Esophagus squamous epithelium (tissue), 5 donors: ENCODE measurements at regions not wholly inside any gene's neighbourhood (a gene's known extent, or its start where the extent isn't known, plus 50 kb on each side); places are given as distances from the start of the nearest gene placed in this dataset.

Experiments
- DNase-seq: peaks from one replicate; lab custom pipeline; 2025; lab: John Stamatoyannopoulos, UW
- H3K27ac ChIP-seq, 4 donors: fragments of 200-600 bp; sonication (generic); one replicate each; pipeline ENCODE4 v1.5.1; 2016 to 2019; ENCODE audit warnings: mild to moderate bottlenecking in 1 of 4
- H3K27me3 ChIP-seq, 4 donors: fragments of 200-600 bp; sonication (generic); 1 replicate in 3 of 4; 2 replicates in 1 of 4; pipeline versions ENCODE4 v1.5.1 to v1.6.0; 2017 to 2021; ENCODE audit warnings: antibody characterized with exemption in 1 of 4
- H3K36me3 ChIP-seq, 3 donors: fragments of 200-600 bp; sonication (generic); one replicate each; pipeline ENCODE4 v1.5.1; 2016 to 2019
- H3K4me1 ChIP-seq, 3 donors: fragments of 200-600 bp; sonication (generic); one replicate each; pipeline ENCODE4 v1.5.1; 2017 to 2019
- H3K4me3 ChIP-seq, 4 donors: fragments of 200-600 bp; sonication (generic); 1 replicate in 3 of 4; 2 replicates in 1 of 4; pipeline ENCODE4 v1.5.1; 2016 to 2019; ENCODE audit warnings: mild to moderate bottlenecking in 2 of 4, moderate library complexity in 1 of 4
- H3K9me3 ChIP-seq, 3 donors: fragments of 200-600 bp; sonication (generic); one replicate each; pipeline ENCODE4 v1.5.1; 2016 to 2019
- CTCF ChIP-seq, 6 experiments: fragments of 450-650 bp in 4 of 6; fragments of 200-600 bp in 2 of 6; sonication (generic) in 2 of 6; IDR thresholded peaks; one replicate each; pipeline ENCODE4 v1.5.1; 2016 to 2019; ENCODE audit warnings: antibody characterized with exemption in 6 of 6, mild to moderate bottlenecking in 4 of 6, moderate library complexity in 4 of 6
- POLR2A ChIP-seq, 4 donors: fragments of 450-650 bp; IDR thresholded peaks; one replicate each; pipeline ENCODE4 v1.6.1; 2017; ENCODE audit warnings: antibody characterized with exemption in 4 of 4, mild to moderate bottlenecking in 4 of 4, moderate library complexity in 3 of 4
- WGBS, 2 donors: methylation state at CpG; one replicate each; pipeline ENCODE4 v1.1.5; 2018; 5-methylcytosine and 5-hydroxymethylcytosine counted together
- intact Hi-C: fragments of 100-400 bp; cut with DNase I; formaldehyde crosslinking; loops from one replicate; pipeline ENCODE4 v1.15.0; 2022
- donor health status: DM: yes; HTN: yes; CAD: no.

GRCh38 chr3:187970106-187970505 is 183.9 kb upstream of the LPP start:
- intact Hi-C loops: no loop called here
- no peaks in the 10 kb centered on the region for H3K27me3 ChIP-seq

GRCh38 chr3:187971629-187972028 is 182.3 kb upstream of the LPP start:
- intact Hi-C loops: no loop called here
- no peak overlapping the region for H3K4me3 ChIP-seq

More at GRCh38 chr3:187970106-187970505, 183.9 kb upstream of the LPP start:
- Histone ChIP-seq H3K27ac (no peak overlapping the region), H3K36me3 (no peaks in the 10 kb centered on the region), H3K4me3 (no peak overlapping the region), H3K9me3 (no peaks in the 10 kb centered on the region), H3K4me1 (peaks cover 0 to 10% (median 0%) of the 10 kb centered on the region in 3 donors)
- no peak for DNase-seq
- TF ChIP-seq POLR2A (IDR thresholded peaks at IDR 0.05): no peak
- no peak for TF ChIP-seq CTCF (IDR thresholded peaks at IDR 0.05)

GRCh38 chr3:187972454-187972853 is 181.5 kb upstream of the LPP start:
- peaks cover 0 to under 1% (median 0%) of the 10 kb centered on the region in 3 donors for H3K9me3 ChIP-seq
- intact Hi-C loops: no loop called here

More at GRCh38 chr3:187971629-187972028, 182.3 kb upstream of the LPP start:
- Histone ChIP-seq H3K36me3 (no peaks in the 10 kb centered on the region), H3K4me1 (peaks cover 0 to 7% (median 0%) of the 10 kb centered on the region in 3 donors), H3K9me3 (no peaks in the 10 kb centered on the region), H3K27me3 (no peaks in the 10 kb centered on the region), H3K27ac (no peak overlapping the region)
- 67 to 84% methylated on average over 4 of the region's 4 CpGs for WGBS, 2 donors
- TF ChIP-seq POLR2A (IDR thresholded peaks at IDR 0.05) (no peak), CTCF (IDR thresholded peaks at IDR 0.05) (no peak)
- no peak for DNase-seq

GRCh38 chr3:187973977-187974870 is 179.7 kb upstream of the LPP start:
- intact Hi-C loops: no loop called here
- no peak for DNase-seq
- TF ChIP-seq CTCF (IDR thresholded peaks at IDR 0.05): no peak
- no peak for TF ChIP-seq POLR2A (IDR thresholded peaks at IDR 0.05)
- Histone ChIP-seq H3K4me3 (no peak overlapping the region), H3K27ac (no peak overlapping the region), H3K27me3 (no peaks in the 10 kb centered on the region), H3K4me1 (no peaks in the 10 kb centered on the region), H3K9me3 (peaks cover 0 to 5% (median 0%) of the 10 kb centered on the region in 3 donors), H3K36me3 (no peaks in the 10 kb centered on the region)
- WGBS, 2 donors: 71 to 75% methylated on average over 9 of the region's 9 CpGs

More at GRCh38 chr3:187972454-187972853, 181.5 kb upstream of the LPP start:
- DNase-seq: no peak
- Histone ChIP-seq H3K4me3 (no peak overlapping the region), H3K27ac (no peak overlapping the region), H3K36me3 (no peaks in the 10 kb centered on the region), H3K4me1 (no peaks in the 10 kb centered on the region), H3K27me3 (no peaks in the 10 kb centered on the region)
- 56 to 59% methylated on average over 3 of the region's 3 CpGs for WGBS, 2 donors
- TF ChIP-seq POLR2A (IDR thresholded peaks at IDR 0.05) (no peak), CTCF (IDR thresholded peaks at IDR 0.05) (no peak)

- TF ChIP-seq POLR2A (IDR thresholded peaks at IDR 0.05) (no peak), CTCF (IDR thresholded peaks at IDR 0.05) (peak in 3 of 6 experiments; percentile 12 to 18 (median 17))
- WGBS, 2 donors: 60 to 70% methylated on average over 3 of the region's 3 CpGs
- no peaks in the 10 kb centered on the region for H3K36me3 ChIP-seq
These were observed 179.1 kb upstream of the LPP start for GRCh38 chr3:187974871-187975271.

More at GRCh38 chr3:187974871-187975271, 179.1 kb upstream of the LPP start:
- Histone ChIP-seq H3K27me3 (no peaks in the 10 kb centered on the region), H3K27ac (no peak overlapping the region), H3K4me3 (no peak overlapping the region), H3K9me3 (peaks cover 0 to 5% (median 0%) of the 10 kb centered on the region in 3 donors), H3K4me1 (no peaks in the 10 kb centered on the region)
- no peak for DNase-seq
- intact Hi-C loops: no loop called here
